ENCODE measurements at regions not wholly inside any gene's neighbourhood (a gene's known extent, or its start where the extent isn't known, plus 50 kb on each side); places are given as distances from the start of the nearest gene placed in this dataset.

GRCh38 chr2:12059616-12060441, 313.4 kb downstream of the LPIN1 start:
- TF ChIP-seq ZNF274 (IDR thresholded peaks at IDR 0.05; ENCODE audit: low read depth, low read length) (no peak), SUZ12 (IDR thresholded peaks at IDR 0.05; ENCODE audit: extremely low read depth, insufficient read depth, insufficient read length) (no peak), YY1 (IDR thresholded peaks at IDR 0.05; ENCODE audit: insufficient read depth, insufficient read length) (no peak)
